ENCODE measurements at regions not wholly inside any gene's neighbourhood (a gene's known extent, or its start where the extent isn't known, plus 50 kb on each side); places are given as distances from the start of the nearest gene placed in this dataset.

DNA sequence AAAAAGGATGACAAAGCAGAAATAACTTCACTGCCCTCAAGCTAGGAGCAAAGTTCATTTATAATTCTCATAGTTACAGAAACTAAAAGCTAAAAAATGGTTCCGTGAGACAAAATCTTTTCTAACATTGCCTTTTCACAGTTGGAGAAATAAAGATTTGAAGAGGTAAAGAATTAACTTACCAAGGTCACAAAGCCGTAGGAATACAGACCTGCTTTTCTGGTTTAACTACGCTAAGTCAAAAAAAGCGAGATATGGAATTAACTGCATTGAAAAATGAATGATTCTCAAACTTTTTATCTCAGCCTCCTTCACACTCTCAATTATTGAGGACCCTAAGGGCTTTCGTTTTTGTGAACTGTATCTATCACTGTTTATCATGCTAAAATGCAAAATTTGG lies 95.3 kb downstream of the SLC17A6 start:
- WGBS (ENCODE audit: low lambda C conversion rate) = 54% methylated on average over 5 of the region's 5 CpGs
- Histone ChIP-seq H3K4me1 (ENCODE audit: control insufficient read depth in 1 of 2, insufficient read depth in 2 of 2, low read depth in 1 of 2, low read length in 1 of 2) (no peaks in the 10 kb centered on the region), H3K9ac (no peak overlapping the region), H3F3A (replicated peaks; ENCODE audit: insufficient read depth) (no peaks in the 10 kb centered on the region), H3K4me2 (no peak overlapping the region), H3K27me3 (ENCODE audit: insufficient read depth) (no peaks in the 10 kb centered on the region), H2AFZ (ENCODE audit: low read depth) (no peak overlapping the region), H3K36me3 (replicated peaks in 1 of 2; ENCODE audit: control insufficient read depth in 1 of 2, insufficient read depth in 2 of 2, low read length in 1 of 2) (no peaks in the 10 kb centered on the region), H4K20me1 (ENCODE audit: insufficient read depth) (no peaks in the 10 kb centered on the region), H3K9me2 (no peaks in the 10 kb centered on the region), H3K9me3 (no peaks in the 10 kb centered on the region), H3K4me3 (ENCODE audit: low read depth in 2 of 2, low read length in 1 of 2) (no peak overlapping the region), H3K27ac (ENCODE audit: low read depth in 2 of 2, low read length in 1 of 2) (no peak overlapping the region), H3K79me2 (ENCODE audit: insufficient read depth) (no peaks in the 10 kb centered on the region)
- POLR2A ChIA-PET = no interaction called here
- CTCF ChIA-PET = no interaction called here
- TF ChIP-seq POLR2AphosphoS5 (IDR thresholded peaks at IDR 0.05; ENCODE audit: low read depth, low read length) (no peak), CHD2 (IDR thresholded peaks at IDR 0.05; ENCODE audit: low read length, partially characterized antibody) (no peak), TAF1 (IDR thresholded peaks at IDR 0.05; ENCODE audit: borderline replicate concordance, low read depth, low read length) (no peak), FOXM1 (IDR thresholded peaks at IDR 0.05; ENCODE audit: low read depth) (no peak), TEAD4 (IDR thresholded peaks at IDR 0.05; ENCODE audit: borderline replicate concordance, insufficient read depth) (no peak)
- TF ChIP-seq, protein P1, sequence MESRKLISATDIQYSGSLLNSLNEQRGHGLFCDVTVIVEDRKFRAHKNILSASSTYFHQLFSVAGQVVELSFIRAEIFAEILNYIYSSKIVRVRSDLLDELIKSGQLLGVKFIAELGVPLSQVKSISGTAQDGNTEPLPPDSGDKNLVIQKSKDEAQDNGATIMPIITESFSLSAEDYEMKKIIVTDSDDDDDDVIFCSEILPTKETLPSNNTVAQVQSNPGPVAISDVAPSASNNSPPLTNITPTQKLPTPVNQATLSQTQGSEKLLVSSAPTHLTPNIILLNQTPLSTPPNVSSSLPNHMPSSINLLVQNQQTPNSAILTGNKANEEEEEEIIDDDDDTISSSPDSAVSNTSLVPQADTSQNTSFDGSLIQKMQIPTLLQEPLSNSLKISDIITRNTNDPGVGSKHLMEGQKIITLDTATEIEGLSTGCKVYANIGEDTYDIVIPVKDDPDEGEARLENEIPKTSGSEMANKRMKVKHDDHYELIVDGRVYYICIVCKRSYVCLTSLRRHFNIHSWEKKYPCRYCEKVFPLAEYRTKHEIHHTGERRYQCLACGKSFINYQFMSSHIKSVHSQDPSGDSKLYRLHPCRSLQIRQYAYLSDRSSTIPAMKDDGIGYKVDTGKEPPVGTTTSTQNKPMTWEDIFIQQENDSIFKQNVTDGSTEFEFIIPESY (IDR thresholded peaks at IDR 0.05; ENCODE audit: borderline replicate concordance, low read depth) = no peak
- TF ChIP-seq, protein P2, sequence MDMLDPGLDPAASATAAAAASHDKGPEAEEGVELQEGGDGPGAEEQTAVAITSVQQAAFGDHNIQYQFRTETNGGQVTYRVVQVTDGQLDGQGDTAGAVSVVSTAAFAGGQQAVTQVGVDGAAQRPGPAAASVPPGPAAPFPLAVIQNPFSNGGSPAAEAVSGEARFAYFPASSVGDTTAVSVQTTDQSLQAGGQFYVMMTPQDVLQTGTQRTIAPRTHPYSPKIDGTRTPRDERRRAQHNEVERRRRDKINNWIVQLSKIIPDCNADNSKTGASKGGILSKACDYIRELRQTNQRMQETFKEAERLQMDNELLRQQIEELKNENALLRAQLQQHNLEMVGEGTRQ (IDR thresholded peaks at IDR 0.05; ENCODE audit: borderline replicate concordance, low read depth, low read length) = no peak
- TF ChIP-seq, protein P3, sequence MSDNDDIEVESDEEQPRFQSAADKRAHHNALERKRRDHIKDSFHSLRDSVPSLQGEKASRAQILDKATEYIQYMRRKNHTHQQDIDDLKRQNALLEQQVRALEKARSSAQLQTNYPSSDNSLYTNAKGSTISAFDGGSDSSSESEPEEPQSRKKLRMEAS (IDR thresholded peaks at IDR 0.05; ENCODE audit: low read depth) = no peak
- DNase-seq = no peak

DNA sequence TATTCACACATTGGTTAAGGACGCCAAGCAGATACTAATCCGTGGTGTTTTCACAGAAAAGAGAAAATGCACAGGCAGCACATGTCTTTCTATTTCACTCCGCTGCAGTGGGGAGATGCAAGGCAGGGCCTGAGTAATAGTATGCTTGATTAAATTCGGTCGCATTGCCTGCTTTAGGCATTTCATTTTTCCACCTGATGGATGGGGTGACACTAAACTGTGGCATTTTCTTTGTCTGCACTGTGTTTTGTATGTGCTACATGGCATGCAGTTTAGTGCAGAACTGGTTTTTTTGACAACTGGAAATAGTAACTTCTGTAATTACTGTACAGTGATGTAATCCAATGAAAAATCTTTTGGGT lies 94.9 kb downstream of the SLC17A6 start:
- CTCF ChIA-PET = no interaction called here
- Histone ChIP-seq H3K4me1 (ENCODE audit: control insufficient read depth in 1 of 2, insufficient read depth in 2 of 2, low read depth in 1 of 2, low read length in 1 of 2) (no peaks in the 10 kb centered on the region), H3K9ac (no peak overlapping the region), H3K27ac (ENCODE audit: low read depth in 2 of 2, low read length in 1 of 2) (no peak overlapping the region), H3F3A (replicated peaks; ENCODE audit: insufficient read depth) (no peaks in the 10 kb centered on the region), H2AFZ (ENCODE audit: low read depth) (no peak overlapping the region), H3K27me3 (ENCODE audit: insufficient read depth) (no peaks in the 10 kb centered on the region), H3K9me3 (no peaks in the 10 kb centered on the region), H3K9me2 (no peaks in the 10 kb centered on the region), H3K79me2 (ENCODE audit: insufficient read depth) (no peaks in the 10 kb centered on the region), H4K20me1 (ENCODE audit: insufficient read depth) (no peaks in the 10 kb centered on the region), H3K36me3 (replicated peaks in 1 of 2; ENCODE audit: control insufficient read depth in 1 of 2, insufficient read depth in 2 of 2, low read length in 1 of 2) (no peaks in the 10 kb centered on the region), H3K4me3 (ENCODE audit: low read depth in 2 of 2, low read length in 1 of 2) (no peak overlapping the region), H3K4me2 (no peak overlapping the region)
- TF ChIP-seq SMC3 (IDR thresholded peaks at IDR 0.05; ENCODE audit: low read depth, low read length) (no peak), MXI1 (IDR thresholded peaks at IDR 0.05; ENCODE audit: low read depth, low read length) (no peak), TEAD4 (IDR thresholded peaks at IDR 0.05; ENCODE audit: borderline replicate concordance, insufficient read depth) (no peak)
- POLR2A ChIA-PET = no interaction called here
- no peak for DNase-seq
- WGBS (ENCODE audit: low lambda C conversion rate) = 65% methylated on average over 5 of the region's 5 CpGs

All from SK-N-SH (cell line).